MCF 10A (cell line): ENCODE measurements at regions not wholly inside any gene's neighbourhood (a gene's known extent, or its start where the extent isn't known, plus 50 kb on each side); places are given as distances from the start of the nearest gene placed in this dataset.
"Not testable (repeated sequence)": the region's sequence is repeated elsewhere in the genome, so short reads cannot be mapped to it uniquely, and the experiment has no call there.

ENCODE experiments used
- BruUV-seq: library from RNA; stranded (reverse); fragments of 400-500 nt; replicated peaks from 2 replicates; lab custom pipeline; 2021; lab: Mats Ljungman, UMichigan
- CTCF ChIA-PET: fragments of 300-600 bp; sonication (Branson Sonifier 250); formaldehyde crosslinking; extraction: SDS; loops from one replicate; lab custom pipeline; 2021; ENCODE audit warnings: antibody characterized with exemption, inconsistent platforms; lab: Yijun Ruan, JAX
- POLR2A ChIA-PET: fragments of 300-600, 350-650 bp; sonication (Branson Sonifier 250); formaldehyde crosslinking; extraction: SDS; loops from one replicate; lab custom pipeline; 2020; ENCODE audit warnings: antibody characterized with exemption, inconsistent platforms; lab: Yijun Ruan, JAX
- DNase-seq: peaks from one replicate; pipeline ENCODE4 v3.0.0-alpha.2; 2018; ENCODE audit not compliant: unreplicated experiment
- H3K27ac Mint-ChIP-seq: one replicate; pipeline ENCODE4 v1.8.0; 2022; ENCODE audit warnings: mild to moderate bottlenecking, low read depth, mixed read lengths; ENCODE audit not compliant: unreplicated experiment
- H3K27me3 Mint-ChIP-seq: one replicate; pipeline ENCODE4 v1.8.0; 2022; ENCODE audit warnings: mixed read lengths; ENCODE audit not compliant: insufficient read depth, unreplicated experiment
- H3K36me3 Mint-ChIP-seq: one replicate; pipeline ENCODE4 v1.8.0; 2022; ENCODE audit warnings: mild to moderate bottlenecking, moderate library complexity, mixed read lengths; ENCODE audit not compliant: insufficient read depth, unreplicated experiment
- H3K4me1 Mint-ChIP-seq: one replicate; pipeline ENCODE4 v1.8.0; 2022; ENCODE audit warnings: mixed read lengths; ENCODE audit not compliant: insufficient read depth, unreplicated experiment
- H3K4me3 Mint-ChIP-seq: one replicate; pipeline ENCODE4 v1.8.0; 2022; ENCODE audit warnings: mild to moderate bottlenecking, moderate library complexity, mixed read lengths; ENCODE audit not compliant: unreplicated experiment
- H3K9me3 Mint-ChIP-seq: one replicate; pipeline ENCODE4 v1.8.0; 2022; ENCODE audit warnings: mixed read lengths; ENCODE audit not compliant: unreplicated experiment
- intact Hi-C: fragments of 100-400 bp; cut with micrococcal nuclease; formaldehyde crosslinking; loops from 2 replicates; pipeline ENCODE4 v1.14.1; 2022
- TF ChIP-seq, protein P1 (sequence below): fragments of 200-600 bp; IDR thresholded peaks from one replicate; pipeline ENCODE4 v1.8.0; 2022; ENCODE audit warnings: antibody characterized with exemption, mild to moderate bottlenecking; ENCODE audit not compliant: unreplicated experiment

- Mint-ChIP-seq H3K27me3 (peaks cover 6% of the 10 kb centered on the region), H3K9me3 (no peaks in the 10 kb centered on the region), H3K27ac (no peak overlapping the region), H3K36me3 (no peaks in the 10 kb centered on the region), H3K4me3 (no peak overlapping the region), H3K4me1 (peaks cover 18% of the 10 kb centered on the region)
- intact Hi-C loops, result no loop called here
- POLR2A ChIA-PET, result interaction anchor here (1.3 kb wide), 1 partner anchor 30 kb away, joined by 3 read pairs; no protein-coding TSS in a partner anchor
- no TSS peak for BruUV-seq
- DNase-seq, result no peak
- CTCF ChIA-PET, result interaction anchor here (0.6 kb wide), 1 partner anchor 387 kb away, joined by 5 read pairs; no protein-coding TSS in a partner anchor
- TF ChIP-seq, protein P1, sequence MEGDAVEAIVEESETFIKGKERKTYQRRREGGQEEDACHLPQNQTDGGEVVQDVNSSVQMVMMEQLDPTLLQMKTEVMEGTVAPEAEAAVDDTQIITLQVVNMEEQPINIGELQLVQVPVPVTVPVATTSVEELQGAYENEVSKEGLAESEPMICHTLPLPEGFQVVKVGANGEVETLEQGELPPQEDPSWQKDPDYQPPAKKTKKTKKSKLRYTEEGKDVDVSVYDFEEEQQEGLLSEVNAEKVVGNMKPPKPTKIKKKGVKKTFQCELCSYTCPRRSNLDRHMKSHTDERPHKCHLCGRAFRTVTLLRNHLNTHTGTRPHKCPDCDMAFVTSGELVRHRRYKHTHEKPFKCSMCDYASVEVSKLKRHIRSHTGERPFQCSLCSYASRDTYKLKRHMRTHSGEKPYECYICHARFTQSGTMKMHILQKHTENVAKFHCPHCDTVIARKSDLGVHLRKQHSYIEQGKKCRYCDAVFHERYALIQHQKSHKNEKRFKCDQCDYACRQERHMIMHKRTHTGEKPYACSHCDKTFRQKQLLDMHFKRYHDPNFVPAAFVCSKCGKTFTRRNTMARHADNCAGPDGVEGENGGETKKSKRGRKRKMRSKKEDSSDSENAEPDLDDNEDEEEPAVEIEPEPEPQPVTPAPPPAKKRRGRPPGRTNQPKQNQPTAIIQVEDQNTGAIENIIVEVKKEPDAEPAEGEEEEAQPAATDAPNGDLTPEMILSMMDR, result no peak
These were observed 307.0 kb downstream of the GATA3 start for GRCh38 chr10:8361510-8361844.

GRCh38 chr10:8365935-8366911 lies 311.7 kb downstream of the GATA3 start:
- Mint-ChIP-seq H3K27ac (peak overlapping the region; percentile 98), H3K9me3 (no peaks in the 10 kb centered on the region), H3K4me3 (peak overlapping the region; percentile 52), H3K36me3 (no peaks in the 10 kb centered on the region), H3K27me3 (no peaks in the 10 kb centered on the region), H3K4me1 (peaks cover 20% of the 10 kb centered on the region)
- ChIA-PET POLR2A (interaction anchor here (0.6 to 0.7 kb wide), 2 partner anchors 117 to 196 kb away, joined by 3 to 6 read pairs; no protein-coding TSS in a partner anchor), CTCF (no interaction called here)
- BruUV-seq, result TSS peak; percentile 68
- intact Hi-C loops, result no loop called here
- peak; percentile 77 for DNase-seq
- TF ChIP-seq, protein P1, result no peak

DNA sequence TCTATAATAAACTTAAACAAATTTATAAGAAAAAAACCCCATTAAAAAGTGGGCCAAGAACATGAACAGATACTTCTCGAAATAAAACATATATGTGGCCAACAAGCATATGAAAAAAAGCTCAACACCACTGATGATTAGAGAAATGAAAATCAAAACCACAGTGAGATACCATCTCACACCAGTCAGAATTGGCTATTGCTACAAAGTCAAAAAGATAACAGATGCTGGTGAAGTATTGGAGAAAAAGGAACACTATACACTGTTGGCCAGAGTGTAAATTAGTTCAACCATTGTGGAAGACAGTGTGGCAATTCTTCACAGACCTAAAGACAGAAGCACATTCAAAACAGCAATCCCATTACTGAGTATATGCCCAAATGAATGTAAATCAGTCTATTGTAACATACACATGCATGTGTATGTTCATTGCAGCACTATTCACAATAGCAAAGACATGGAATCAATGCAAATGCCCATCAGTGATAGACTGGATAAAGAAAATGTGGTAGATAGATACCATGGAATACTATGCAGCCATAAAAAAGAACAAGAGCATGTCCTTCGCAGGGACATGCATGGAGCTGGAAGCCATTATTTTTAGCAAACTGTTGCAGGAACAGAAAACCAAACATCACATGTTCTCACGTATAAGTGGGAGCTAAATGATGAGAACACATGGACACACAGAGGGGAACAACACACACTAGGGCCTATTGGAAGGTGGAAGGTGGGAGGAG lies 313.4 kb downstream of the GATA3 start:
- H3K4me1 Mint-ChIP-seq, result peaks cover 15% of the 10 kb centered on the region
- H3K27me3 Mint-ChIP-seq, H3K9me3 Mint-ChIP-seq, BruUV-seq, H3K27ac Mint-ChIP-seq, intact Hi-C loops, DNase-seq, H3K4me3 Mint-ChIP-seq, H3K36me3 Mint-ChIP-seq: not testable (repeated sequence)
- ChIA-PET CTCF (interaction anchor here (0.6 kb wide), 1 partner anchor 872 kb away, joined by 3 read pairs; no protein-coding TSS in a partner anchor), POLR2A (interaction anchor here (0.5 kb wide), 1 partner anchor 77 kb away, joined by 3 read pairs; no protein-coding TSS in a partner anchor)

GRCh38 chr10:8369666-8370065 lies 315.2 kb downstream of the GATA3 start:
- ChIA-PET POLR2A (no interaction called here), CTCF (no interaction called here)
- Mint-ChIP-seq H3K4me1 (peaks cover 15% of the 10 kb centered on the region), H3K27me3 (no peaks in the 10 kb centered on the region), H3K36me3 (no peaks in the 10 kb centered on the region), H3K9me3 (no peaks in the 10 kb centered on the region), H3K27ac (no peak overlapping the region), H3K4me3 (no peak overlapping the region)
- intact Hi-C loops, result no loop called here
- peak; percentile 19 for DNase-seq
- TF ChIP-seq, protein P1, result no peak
- BruUV-seq, result no TSS peak
